ENCODE measurements at regions not wholly inside any gene's neighbourhood (a gene's known extent, or its start where the extent isn't known, plus 50 kb on each side); places are given as distances from the start of the nearest gene placed in this dataset.

DNA sequence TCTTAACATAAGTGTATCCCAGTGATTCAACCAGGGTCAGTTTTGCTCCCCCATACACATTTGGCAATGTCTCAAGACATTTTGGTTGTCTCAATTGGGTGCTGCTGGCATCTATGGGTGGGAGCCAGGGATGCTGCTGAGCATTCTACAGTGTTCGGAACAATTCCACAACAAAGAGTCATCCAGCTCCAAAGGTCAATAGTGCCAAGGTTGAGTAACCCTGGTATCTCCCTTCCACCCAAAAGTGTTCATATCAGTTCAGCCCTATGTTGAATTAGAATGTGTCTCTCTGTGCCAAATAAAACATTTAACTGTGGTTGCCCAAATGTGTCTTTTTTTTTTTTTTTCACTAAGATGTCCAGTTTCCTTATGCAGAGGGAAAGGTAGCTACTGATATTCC lies 129.4 kb upstream of the RAI2 start:
- no peaks in the 10 kb centered on the region for H3F3A ChIP-seq (ENCODE audit: insufficient read depth)
- no peaks in the 10 kb centered on the region for H3K36me3 ChIP-seq (ENCODE audit: low read length)
- no peaks in the 10 kb centered on the region for H3K27me3 ChIP-seq (ENCODE audit: low read length)
- TF ChIP-seq EZH2phosphoT487 (conservative IDR thresholded peaks at IDR 0.05; ENCODE audit: low read length), result no peak
- TF ChIP-seq, protein P1, sequence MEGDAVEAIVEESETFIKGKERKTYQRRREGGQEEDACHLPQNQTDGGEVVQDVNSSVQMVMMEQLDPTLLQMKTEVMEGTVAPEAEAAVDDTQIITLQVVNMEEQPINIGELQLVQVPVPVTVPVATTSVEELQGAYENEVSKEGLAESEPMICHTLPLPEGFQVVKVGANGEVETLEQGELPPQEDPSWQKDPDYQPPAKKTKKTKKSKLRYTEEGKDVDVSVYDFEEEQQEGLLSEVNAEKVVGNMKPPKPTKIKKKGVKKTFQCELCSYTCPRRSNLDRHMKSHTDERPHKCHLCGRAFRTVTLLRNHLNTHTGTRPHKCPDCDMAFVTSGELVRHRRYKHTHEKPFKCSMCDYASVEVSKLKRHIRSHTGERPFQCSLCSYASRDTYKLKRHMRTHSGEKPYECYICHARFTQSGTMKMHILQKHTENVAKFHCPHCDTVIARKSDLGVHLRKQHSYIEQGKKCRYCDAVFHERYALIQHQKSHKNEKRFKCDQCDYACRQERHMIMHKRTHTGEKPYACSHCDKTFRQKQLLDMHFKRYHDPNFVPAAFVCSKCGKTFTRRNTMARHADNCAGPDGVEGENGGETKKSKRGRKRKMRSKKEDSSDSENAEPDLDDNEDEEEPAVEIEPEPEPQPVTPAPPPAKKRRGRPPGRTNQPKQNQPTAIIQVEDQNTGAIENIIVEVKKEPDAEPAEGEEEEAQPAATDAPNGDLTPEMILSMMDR (IDR thresholded peaks at IDR 0.05; ENCODE audit: insufficient read depth, low read length, poor library complexity, severe bottlenecking), result no peak
- H3K4me2 ChIP-seq (ENCODE audit: low read depth, low read length, poor library complexity, severe bottlenecking), result no peak overlapping the region
- no peak overlapping the region for H3K4me3 ChIP-seq (ENCODE audit: insufficient read depth, low read length, poor library complexity, severe bottlenecking)
- H3K27ac ChIP-seq (ENCODE audit: low read depth, low read length), result no peak overlapping the region
- no peaks in the 10 kb centered on the region for H4K20me1 ChIP-seq (ENCODE audit: low read depth, low read length)
- H2AFZ ChIP-seq (ENCODE audit: low read depth, low read length, severe bottlenecking), result no peak overlapping the region
- no peaks in the 10 kb centered on the region for H3K9me2 ChIP-seq (replicated peaks; ENCODE audit: insufficient read depth, low read length)
- no peaks in the 10 kb centered on the region for H3K79me2 ChIP-seq (ENCODE audit: insufficient read depth, low read length)
- H3K9ac ChIP-seq (ENCODE audit: low read length), result no peak overlapping the region
- no peaks in the 10 kb centered on the region for H3K9me3 ChIP-seq (ENCODE audit: insufficient read depth, low read length)

DNA sequence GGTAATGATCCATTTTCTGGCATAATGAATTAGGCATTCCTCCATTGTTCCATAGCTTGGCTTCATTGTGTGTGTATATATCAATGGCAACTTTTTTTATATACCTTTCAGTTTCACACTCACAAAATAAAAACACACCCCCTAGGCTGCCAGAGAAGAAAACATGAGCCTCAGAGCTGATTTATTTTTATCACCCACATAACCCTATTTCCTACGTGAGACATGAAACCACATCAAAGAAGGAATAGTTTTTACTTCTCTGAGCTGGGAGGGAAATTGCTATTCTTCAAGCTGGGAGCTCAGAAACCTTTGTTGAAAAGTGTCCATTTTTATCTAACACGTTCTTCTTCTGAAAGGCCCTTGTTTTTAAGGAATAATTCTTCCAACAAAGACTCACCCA lies 126.7 kb upstream of the RAI2 start:
- Histone ChIP-seq H3K9ac (ENCODE audit: low read length) (no peak overlapping the region), H3K9me3 (ENCODE audit: insufficient read depth, low read length) (no peaks in the 10 kb centered on the region), H3K27me3 (ENCODE audit: low read length) (no peaks in the 10 kb centered on the region), H3K9me2 (replicated peaks; ENCODE audit: insufficient read depth, low read length) (no peaks in the 10 kb centered on the region), H3K27ac (ENCODE audit: low read depth, low read length) (no peak overlapping the region), H3K36me3 (ENCODE audit: low read length) (no peaks in the 10 kb centered on the region), H4K20me1 (ENCODE audit: low read depth, low read length) (no peaks in the 10 kb centered on the region), H3K4me2 (ENCODE audit: low read depth, low read length, poor library complexity, severe bottlenecking) (no peak overlapping the region), H3F3A (ENCODE audit: insufficient read depth) (no peaks in the 10 kb centered on the region), H3K79me2 (ENCODE audit: insufficient read depth, low read length) (no peaks in the 10 kb centered on the region), H3K4me3 (ENCODE audit: insufficient read depth, low read length, poor library complexity, severe bottlenecking) (no peak overlapping the region), H2AFZ (ENCODE audit: low read depth, low read length, severe bottlenecking) (no peak overlapping the region)
- TF ChIP-seq, protein P1 (IDR thresholded peaks at IDR 0.05; ENCODE audit: insufficient read depth, low read length, poor library complexity, severe bottlenecking), result no peak
- no peak for TF ChIP-seq EZH2phosphoT487 (conservative IDR thresholded peaks at IDR 0.05; ENCODE audit: low read length)

DNA sequence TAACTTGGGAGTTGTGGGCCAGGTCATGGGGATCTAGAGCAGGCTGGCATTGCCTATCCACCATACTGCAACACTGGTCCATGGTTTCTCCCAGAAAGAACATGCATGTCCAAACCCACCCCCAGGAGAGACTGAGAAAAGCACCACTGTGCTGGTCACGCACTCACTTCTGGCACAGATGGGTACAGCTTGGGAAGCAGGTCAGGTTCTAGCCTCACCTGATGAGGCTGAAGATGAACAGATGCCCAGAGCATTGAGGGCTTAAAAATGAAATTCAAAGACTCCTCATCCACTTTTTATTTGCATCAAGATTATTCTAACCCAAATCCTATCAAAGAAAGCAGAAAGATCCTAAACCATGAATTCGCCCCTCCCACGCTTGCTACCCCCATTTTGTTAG lies 125.9 kb upstream of the RAI2 start:
- H3K4me3 ChIP-seq (ENCODE audit: insufficient read depth, low read length, poor library complexity, severe bottlenecking), result no peak overlapping the region

More for the DNA sequence above, 125.9 kb upstream of the RAI2 start:
- Histone ChIP-seq H3F3A (ENCODE audit: insufficient read depth) (no peaks in the 10 kb centered on the region), H3K9me3 (ENCODE audit: insufficient read depth, low read length) (no peaks in the 10 kb centered on the region), H3K9ac (ENCODE audit: low read length) (no peak overlapping the region), H3K27ac (ENCODE audit: low read depth, low read length) (no peak overlapping the region), H3K4me2 (ENCODE audit: low read depth, low read length, poor library complexity, severe bottlenecking) (no peak overlapping the region), H3K79me2 (ENCODE audit: insufficient read depth, low read length) (no peaks in the 10 kb centered on the region), H3K27me3 (ENCODE audit: low read length) (no peaks in the 10 kb centered on the region), H3K36me3 (ENCODE audit: low read length) (no peaks in the 10 kb centered on the region), H2AFZ (ENCODE audit: low read depth, low read length, severe bottlenecking) (no peak overlapping the region), H3K9me2 (replicated peaks; ENCODE audit: insufficient read depth, low read length) (no peaks in the 10 kb centered on the region), H4K20me1 (ENCODE audit: low read depth, low read length) (no peaks in the 10 kb centered on the region)
- TF ChIP-seq, protein P1 (IDR thresholded peaks at IDR 0.05; ENCODE audit: insufficient read depth, low read length, poor library complexity, severe bottlenecking), result no peak
- no peak for TF ChIP-seq EZH2phosphoT487 (conservative IDR thresholded peaks at IDR 0.05; ENCODE audit: low read length)

Measured in SU-DHL-6 (cell line).